ENCODE measurements at regions not wholly inside any gene's neighbourhood (a gene's known extent, or its start where the extent isn't known, plus 50 kb on each side); places are given as distances from the start of the nearest gene placed in this dataset.

GRCh38 chr11:11173316-11174025 lies 179.6 kb downstream of the CSNK2A3 start:
- no peak for DNase-seq

DNA sequence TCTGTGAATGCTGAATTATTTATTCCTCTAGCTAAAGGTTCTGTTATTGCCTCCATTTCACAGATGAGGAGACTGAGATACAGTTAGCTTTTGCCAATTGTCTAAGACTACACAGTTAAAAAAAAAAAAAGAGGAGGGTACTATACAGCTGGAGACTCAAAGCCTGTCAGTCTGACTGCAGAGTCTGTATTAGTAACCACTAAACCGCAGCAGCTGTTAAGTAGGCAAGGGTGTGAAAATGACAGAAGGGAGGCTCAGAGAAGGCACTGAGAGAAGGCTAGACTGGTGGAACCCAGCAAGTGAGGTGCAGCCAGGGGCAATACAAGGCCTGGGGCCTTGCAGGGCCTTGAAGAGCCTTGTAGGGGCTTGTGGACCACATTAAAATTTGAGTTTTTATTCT lies 181.2 kb downstream of the CSNK2A3 start:
- no peak for DNase-seq

DNA sequence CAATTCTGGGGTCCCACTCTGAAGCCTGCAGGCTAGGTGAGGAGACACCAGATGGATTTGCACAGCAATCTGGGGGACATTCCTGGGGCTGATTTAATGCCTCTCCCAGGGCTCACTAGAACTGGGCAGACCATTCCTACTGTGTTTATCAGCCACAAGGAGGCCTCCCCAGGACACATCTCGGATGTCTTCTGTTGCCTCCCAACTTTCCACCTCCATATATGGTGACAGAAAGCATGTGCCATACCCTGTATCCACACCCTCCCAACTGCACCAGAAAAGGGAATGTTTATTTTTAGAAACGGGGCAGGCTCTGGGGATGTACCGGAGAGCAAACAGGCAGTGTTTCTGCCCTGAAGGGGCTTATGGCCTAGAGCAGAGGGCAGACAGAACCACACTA lies 181.8 kb downstream of the CSNK2A3 start:
- DNase-seq: no peak

- DNase-seq: no peak
These were observed 182.5 kb downstream of the CSNK2A3 start for GRCh38 chr11:11170352-11171084.

GRCh38 chr11:11169715-11170351 lies 183.2 kb downstream of the CSNK2A3 start:
- no peak for DNase-seq

DNA sequence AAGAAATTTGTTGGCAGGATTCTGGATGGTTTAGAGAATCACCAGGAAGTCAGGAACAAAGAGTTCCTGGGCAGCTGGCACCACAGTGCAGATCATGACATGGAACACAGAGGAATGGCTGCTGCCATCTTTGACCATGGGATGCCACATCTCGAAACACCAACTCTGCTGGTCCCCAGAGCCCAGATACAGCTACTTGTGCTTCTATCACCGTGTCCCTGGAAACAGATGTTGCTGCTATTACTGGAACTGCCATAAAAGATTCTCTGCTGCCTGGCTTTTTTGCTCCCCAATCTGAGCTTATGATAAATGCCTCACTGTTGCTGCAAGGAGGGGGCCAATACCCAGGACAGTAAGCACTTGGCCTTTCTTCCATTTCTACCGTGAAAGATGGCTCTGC lies 185.2 kb downstream of the CSNK2A3 start:
- DNase-seq: no peak

DNA sequence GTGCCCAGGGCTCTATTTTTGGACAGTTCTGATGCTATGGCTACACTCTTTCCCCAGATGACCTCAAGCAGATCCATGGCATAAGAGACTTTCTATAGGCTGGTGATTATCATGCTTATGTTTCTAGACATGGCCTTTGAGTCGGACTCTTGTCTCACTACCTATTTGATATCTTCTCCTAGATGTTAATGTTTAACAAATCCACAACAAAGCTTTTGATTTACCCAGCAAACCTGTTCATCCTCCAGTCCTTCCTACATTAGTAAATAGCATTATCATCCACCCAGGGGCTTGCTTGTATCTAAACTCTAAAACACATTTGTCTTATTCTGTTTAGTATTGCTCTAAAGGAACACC lies 188.7 kb downstream of the CSNK2A3 start:
- no peak for DNase-seq

GRCh38 chr11:11163669-11164333 lies 189.2 kb downstream of the CSNK2A3 start:
- no peak for DNase-seq

GRCh38 chr11:11163236-11163635 lies 189.8 kb downstream of the CSNK2A3 start:
- no peak for DNase-seq

DNA sequence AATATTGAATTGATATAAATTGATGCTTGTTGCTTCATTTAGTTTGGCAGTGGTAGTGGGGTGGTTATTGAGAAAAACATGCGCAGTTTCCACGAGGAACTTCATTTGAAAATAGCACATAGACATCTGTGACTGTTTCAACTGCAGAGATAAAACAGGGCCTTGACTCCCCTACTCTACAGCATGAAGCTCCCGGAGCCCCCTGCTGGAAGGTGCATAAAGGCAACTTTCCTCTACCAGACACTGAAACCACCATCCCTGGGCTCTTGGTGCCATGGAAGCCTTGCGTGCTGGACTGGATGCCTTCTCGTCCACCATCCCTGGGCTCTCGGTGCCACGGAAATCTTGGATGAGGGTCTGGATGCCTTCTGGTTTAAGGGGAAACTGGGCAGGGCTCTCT lies 195.9 kb downstream of the CSNK2A3 start:
- DNase-seq: no peak

DNA sequence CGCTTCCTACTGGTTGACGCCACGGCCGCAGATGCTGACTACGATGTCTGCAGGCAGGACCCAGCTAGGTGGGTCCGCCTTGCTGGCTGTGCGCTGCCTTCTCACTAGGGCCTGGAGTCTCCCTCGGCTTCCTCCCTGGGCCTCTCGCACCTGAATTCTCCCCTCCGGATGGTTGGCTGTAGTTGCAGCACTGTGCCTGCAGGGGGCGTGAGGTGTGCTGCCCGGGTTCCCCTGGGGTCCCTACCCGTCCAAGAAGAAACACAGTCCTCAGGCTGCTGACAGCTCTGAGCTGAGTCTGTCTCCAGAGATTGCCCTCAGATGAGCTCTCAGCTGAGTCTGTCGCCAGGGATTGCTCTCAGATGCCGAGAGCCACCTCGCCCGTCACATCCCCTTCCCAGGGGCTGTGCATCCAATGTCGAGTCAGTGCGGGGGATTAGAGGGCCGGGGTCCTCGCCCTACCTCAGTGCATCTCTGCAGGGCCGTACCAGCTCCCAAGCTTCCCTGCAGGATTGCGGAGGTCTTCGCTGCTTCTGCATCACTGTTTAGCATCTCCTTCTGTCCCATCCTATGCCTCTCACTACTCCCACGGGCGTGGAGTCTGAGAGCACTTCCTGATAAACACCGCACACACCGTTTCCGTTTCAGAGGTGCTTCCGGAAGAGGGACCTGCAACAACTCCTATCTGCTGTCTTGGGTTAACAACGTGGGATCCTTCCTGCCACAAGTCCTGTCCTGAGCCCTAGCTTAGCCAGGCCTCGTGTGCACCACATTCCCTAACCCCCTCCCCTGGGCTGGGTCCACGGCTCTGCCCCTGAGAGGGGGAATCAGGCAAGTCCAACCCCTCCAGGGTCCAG lies 196.9 kb downstream of the CSNK2A3 start:
- no peak for DNase-seq

DNA sequence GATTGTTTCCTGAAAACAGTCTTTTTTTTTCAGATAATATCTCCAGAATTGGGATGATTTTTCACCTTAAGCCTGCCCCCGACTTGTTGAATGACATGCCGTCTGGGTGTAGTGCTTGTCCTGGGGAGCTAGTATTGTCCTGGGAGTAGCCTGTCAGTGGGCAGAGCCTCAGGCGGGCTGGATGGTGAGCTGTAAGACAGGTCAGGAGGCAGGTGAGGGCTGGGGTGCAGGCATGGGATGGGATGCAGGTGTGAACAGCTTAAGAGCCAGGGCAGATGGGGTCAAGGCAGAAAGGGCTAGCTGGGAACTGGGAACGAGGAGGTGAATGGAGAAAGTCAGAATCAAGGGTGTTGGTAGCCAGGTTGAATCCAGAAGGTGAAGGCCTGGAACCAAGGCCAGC lies 200.2 kb downstream of the CSNK2A3 start:
- DNase-seq: no peak

DNA sequence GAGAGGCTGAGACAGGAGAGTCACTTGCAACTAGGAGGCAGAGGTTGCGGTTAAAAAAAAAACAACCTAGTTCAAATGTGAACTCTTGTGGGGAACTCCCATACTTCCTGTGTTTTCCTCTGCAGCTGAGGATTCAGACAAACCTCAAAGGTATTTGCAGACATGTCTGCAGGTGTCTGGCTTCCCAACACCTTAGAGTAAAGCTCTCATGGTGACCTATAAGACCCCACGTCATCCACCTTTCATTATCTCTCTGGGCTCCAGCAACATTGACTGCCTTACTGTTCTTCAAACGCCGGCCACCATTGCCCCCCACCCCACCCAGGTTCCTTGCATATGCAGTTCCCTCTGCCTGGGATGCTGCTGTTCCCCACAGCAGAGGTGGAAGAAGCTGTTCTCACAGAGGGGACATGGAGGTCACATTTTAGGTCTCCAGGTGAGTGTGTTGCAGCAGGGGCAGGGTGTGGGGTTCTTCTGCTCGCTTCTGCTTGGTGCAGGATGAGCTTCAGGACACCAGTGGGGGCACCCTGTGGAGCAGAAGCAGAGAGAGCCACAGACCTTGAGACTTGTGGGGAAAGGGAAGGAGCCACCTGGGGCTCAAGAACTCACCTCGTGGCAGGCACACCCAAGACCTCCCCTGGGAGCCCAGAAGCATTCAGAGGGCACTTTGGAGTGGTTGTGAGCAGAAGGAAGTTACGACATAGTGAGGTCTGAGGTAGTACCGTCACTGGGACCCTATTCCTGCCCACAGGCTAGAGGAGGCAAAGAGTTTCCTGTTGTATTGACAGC lies 203.2 kb downstream of the CSNK2A3 start:
- no peak for DNase-seq

GRCh38 chr11:11148596-11148995 lies 204.5 kb downstream of the CSNK2A3 start:
- DNase-seq: no peak

- no peak for DNase-seq
These were observed 204.9 kb downstream of the CSNK2A3 start for GRCh38 chr11:11148104-11148509.

- no peak for DNase-seq
These were observed 206.2 kb downstream of the CSNK2A3 start for GRCh38 chr11:11146830-11147229.

DNA sequence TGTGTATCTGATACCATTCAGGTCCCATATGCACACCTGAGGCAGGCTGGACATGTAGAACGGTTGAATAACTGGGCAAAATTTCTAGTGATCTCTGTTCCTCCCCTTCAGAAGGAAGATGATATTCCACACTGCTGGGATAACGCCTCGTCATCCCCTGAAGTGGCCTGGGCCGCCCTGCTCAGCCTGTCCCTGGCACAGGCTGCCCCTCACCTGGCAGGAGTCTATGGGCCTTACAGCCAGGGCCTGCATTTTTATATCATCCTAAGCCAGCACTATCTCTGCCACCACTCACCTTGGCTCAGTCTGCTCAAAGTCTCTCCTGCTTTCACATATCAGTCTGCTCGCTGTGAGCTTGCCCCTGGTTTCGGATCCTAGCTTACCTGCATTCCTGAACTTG lies 209.2 kb downstream of the CSNK2A3 start:
- no peak for DNase-seq

- no peak for DNase-seq
These were observed 210.6 kb downstream of the CSNK2A3 start for GRCh38 chr11:11142430-11142829.

DNA sequence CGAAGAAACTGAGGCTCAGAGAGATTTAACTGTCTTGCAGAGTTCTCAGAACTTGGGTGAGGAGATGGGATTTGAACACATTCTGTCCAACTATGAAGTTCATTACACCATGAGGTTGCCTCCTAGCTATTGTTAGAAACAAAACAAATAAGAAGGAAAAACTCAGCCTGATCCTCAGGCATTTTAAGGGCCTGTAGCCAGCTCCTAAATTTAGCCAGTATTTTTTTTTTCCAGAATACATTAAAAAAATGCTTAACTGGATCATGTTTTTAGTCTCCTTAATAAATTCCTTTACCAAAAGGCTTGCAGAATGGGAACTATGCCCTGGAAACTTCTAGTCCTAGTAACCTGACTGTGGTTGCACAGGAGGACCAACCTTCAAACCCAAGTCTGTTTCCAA lies 212.0 kb downstream of the CSNK2A3 start:
- no peak for DNase-seq

DNA sequence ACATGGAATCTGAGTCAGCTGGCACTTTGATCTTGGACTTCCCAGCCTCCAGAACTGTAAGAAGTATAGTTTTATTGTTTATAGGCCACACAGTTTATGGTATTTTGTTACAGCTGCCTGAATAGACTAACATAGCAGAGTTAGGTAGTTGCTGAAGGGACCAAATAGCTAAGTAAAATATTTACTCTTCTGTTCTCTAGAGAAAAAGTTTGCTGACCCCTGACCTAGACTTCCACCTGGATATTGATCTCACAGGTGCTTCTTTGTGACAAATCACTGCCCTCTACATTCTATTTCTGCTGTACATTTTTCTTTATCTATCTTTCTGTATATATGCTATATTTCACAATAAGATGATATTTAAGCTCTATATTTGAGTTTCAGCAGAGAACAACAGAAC lies 212.5 kb downstream of the CSNK2A3 start:
- DNase-seq: no peak

DNA sequence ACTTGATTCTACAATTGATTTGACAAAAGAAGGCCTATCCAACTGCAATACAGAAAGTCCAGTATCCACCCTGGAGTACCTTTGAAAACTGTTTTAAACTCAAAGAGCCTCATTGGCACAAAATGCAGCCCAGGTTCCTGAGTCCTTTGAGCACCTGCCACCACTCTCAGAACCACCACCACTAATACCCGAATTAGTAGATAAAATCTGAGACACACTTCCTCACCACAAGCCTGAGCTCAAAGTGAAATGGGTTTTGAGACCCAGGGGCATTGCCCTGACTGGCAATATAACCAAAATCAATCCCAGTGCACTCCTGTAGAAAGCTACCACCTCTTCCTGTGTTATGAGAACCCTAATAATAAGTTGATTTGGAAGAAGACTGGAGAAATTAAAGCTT lies 215.7 kb downstream of the CSNK2A3 start:
- no peak for DNase-seq

Measured in NCI-H187 treated with DMSO at 0.1 percent for 48 hours (cell line).